Liver (tissue), 3 donors: ENCODE measurements at regions not wholly inside any gene's neighbourhood (a gene's known extent, or its start where the extent isn't known, plus 50 kb on each side); places are given as distances from the start of the nearest gene placed in this dataset.

Source experiments
- ATF3 ChIP-seq: IDR thresholded peaks from 2 replicates; pipeline ENCODE4 v1.6.1; 2016; ENCODE audit warnings: antibody characterized with exemption
- CTCF ChIP-seq: fragments of 150-350 bp; IDR thresholded peaks from 2 replicates; pipeline ENCODE4 v1.5.1; 2017; ENCODE audit warnings: improper control_type of control experiment, low read depth, low read length; ENCODE audit not compliant: missing input control
- EGR1 ChIP-seq, 2 donors: IDR thresholded peaks; 2 replicates each; pipeline ENCODE4 v1.6.1; 2016 to 2018; ENCODE audit warnings: antibody characterized with exemption in 2 of 2, low read depth in 2 of 2
- GABPA ChIP-seq, 2 donors: IDR thresholded peaks in 1 of 2; conservative IDR thresholded peaks in 1 of 2; 2 replicates each; pipeline ENCODE4 v1.6.1; 2016; ENCODE audit warnings: antibody characterized with exemption in 2 of 2, mild to moderate bottlenecking in 1 of 2, moderate library complexity in 1 of 2
- HNF4G ChIP-seq: IDR thresholded peaks from 2 replicates; pipeline ENCODE4 v1.6.1; 2016; ENCODE audit warnings: antibody characterized with exemption
- JUND ChIP-seq, 2 donors: IDR thresholded peaks; 2 replicates each; pipeline ENCODE4 v1.6.1; 2016; ENCODE audit warnings: antibody characterized with exemption in 2 of 2
- MAX ChIP-seq: IDR thresholded peaks from 2 replicates; pipeline ENCODE4 v1.6.1; 2016; ENCODE audit warnings: antibody characterized with exemption
- RAD21 ChIP-seq, 2 donors: IDR thresholded peaks; 2 replicates each; pipeline ENCODE4 v1.6.1; 2016; ENCODE audit warnings: antibody characterized with exemption in 2 of 2, mild to moderate bottlenecking in 2 of 2
- REST ChIP-seq: IDR thresholded peaks from 2 replicates; pipeline ENCODE4 v1.6.1; 2016; ENCODE audit warnings: antibody characterized with exemption, mild to moderate bottlenecking
- SP1 ChIP-seq: IDR thresholded peaks from 2 replicates; pipeline ENCODE4 v1.6.1; 2018; ENCODE audit warnings: antibody characterized with exemption, mild to moderate bottlenecking
- TAF1 ChIP-seq: conservative IDR thresholded peaks from 2 replicates; pipeline ENCODE4 v1.6.1; 2016; ENCODE audit warnings: antibody characterized with exemption, mild to moderate bottlenecking
- YY1 ChIP-seq: IDR thresholded peaks from 2 replicates; pipeline ENCODE4 v1.6.1; 2016; ENCODE audit warnings: antibody characterized with exemption, mild to moderate bottlenecking
- ZBTB33 ChIP-seq: IDR thresholded peaks from 2 replicates; pipeline ENCODE4 v1.6.1; 2016; ENCODE audit warnings: antibody characterized with exemption
- donor health status: healthy.
- donor health status: healthy.

- no peak for TF ChIP-seq CTCF
- TF ChIP-seq ZBTB33 = no peak
- TF ChIP-seq REST = no peak
- no peak for TF ChIP-seq MAX
- TF ChIP-seq GABPA (IDR thresholded peaks at IDR 0.05 in 1 of 2, conservative IDR thresholded peaks at IDR 0.05 in 1 of 2) = no peak
- TF ChIP-seq SP1 = no peak
- no peak for TF ChIP-seq TAF1
- TF ChIP-seq EGR1 (IDR thresholded peaks at IDR 0.05; ENCODE audit: low read depth in 2 of 2) = no peak
- TF ChIP-seq RAD21 (IDR thresholded peaks at IDR 0.05) = no peak
- no peak for TF ChIP-seq ATF3
- TF ChIP-seq YY1 = no peak
- no peak for TF ChIP-seq JUND (IDR thresholded peaks at IDR 0.05)
- TF ChIP-seq HNF4G = no peak
These were observed 278.0 kb downstream of the CCSER2 start for GRCh38 chr10:84606428-84606827.
